Common myeloid progenitor, CD34-positive (primary cell): ENCODE measurements at regions not wholly inside any gene's neighbourhood (a gene's known extent, or its start where the extent isn't known, plus 50 kb on each side); places are given as distances from the start of the nearest gene placed in this dataset.

Source experiments
- CTCF ChIA-PET: fragments of 350-600 bp; sonication (Branson Sonifier 250); formaldehyde crosslinking; loops from one replicate; lab custom pipeline; 2021; ENCODE audit warnings: antibody characterized with exemption; lab: Charles Lee
- POLR2A ChIA-PET: fragments of 350-600 bp; sonication (Branson Sonifier 250); formaldehyde crosslinking; loops from one replicate; lab custom pipeline; 2021; ENCODE audit warnings: antibody characterized with exemption; lab: Charles Lee
- DNase-seq, 3 donors: peaks; one replicate each; pipeline versions ENCODE4 v3.0.0 to v3.0.0-alpha.2; 2013
- H3K27ac ChIP-seq, 2 experiments: 1 replicate in 1 of 2; 2 replicates in 1 of 2; pipeline ENCODE4 v1.7.0; 2013; ENCODE audit warnings: inconsistent platforms in 2 of 2, low read length in 2 of 2, mild to moderate bottlenecking in 2 of 2, low read depth in 1 of 2, moderate library complexity in 1 of 2; ENCODE audit not compliant: severe bottlenecking in 2 of 2, insufficient read depth in 1 of 2, poor library complexity in 1 of 2
- H3K27me3 ChIP-seq, 5 experiments: replicated peaks in 2 of 5; 1 replicate in 3 of 5; 2 replicates in 2 of 5; pipeline versions ENCODE4 v1.6.1 to v1.7.0; 2013; ENCODE audit warnings: low read length in 4 of 5, mild to moderate bottlenecking in 2 of 5, moderate library complexity in 2 of 5, inconsistent platforms in 1 of 5; ENCODE audit not compliant: insufficient read depth in 5 of 5, control insufficient read depth in 4 of 5
- H3K36me3 ChIP-seq, 4 experiments: 1 replicate in 2 of 4; 2 replicates in 2 of 4; pipeline versions ENCODE4 v1.6.1 to v1.7.0; 2013; ENCODE audit warnings: low read length in 3 of 4, control low read depth in 1 of 4, mild to moderate bottlenecking in 1 of 4; ENCODE audit not compliant: control insufficient read depth in 4 of 4, insufficient read depth in 4 of 4
- H3K4me1 ChIP-seq, 4 experiments: 1 replicate in 3 of 4; 2 replicates in 1 of 4; pipeline versions ENCODE4 v1.6.1 to v1.7.1; 2013; ENCODE audit warnings: low read length in 3 of 4, mild to moderate bottlenecking in 3 of 4, control low read depth in 1 of 4, inconsistent platforms in 1 of 4, moderate library complexity in 1 of 4; ENCODE audit not compliant: control insufficient read depth in 4 of 4, insufficient read depth in 4 of 4; ENCODE audit errors: control extremely low read depth in 1 of 4
- H3K4me3 ChIP-seq, 7 experiments: 1 replicate in 4 of 7; 2 replicates in 3 of 7; pipeline versions ENCODE4 v1.5.1 to v1.7.0; 2013; ENCODE audit warnings: mild to moderate bottlenecking in 7 of 7, low read length in 6 of 7, moderate library complexity in 6 of 7, inconsistent platforms in 2 of 7, low read depth in 2 of 7, control low read depth in 1 of 7; ENCODE audit not compliant: insufficient read depth in 4 of 7, control insufficient read depth in 1 of 7; ENCODE audit errors: extremely low read depth in 1 of 7
- H3K9me3 ChIP-seq, 5 experiments: 1 replicate in 4 of 5; 2 replicates in 1 of 5; pipeline versions ENCODE4 v1.6.1 to v1.7.1; 2013; ENCODE audit warnings: low read length in 4 of 5, mild to moderate bottlenecking in 2 of 5, inconsistent platforms in 1 of 5, low read depth in 1 of 5, moderate library complexity in 1 of 5; ENCODE audit not compliant: control insufficient read depth in 4 of 5, insufficient read depth in 2 of 5; ENCODE audit errors: control extremely low read depth in 1 of 5
- WGBS: methylation state at CpG from one replicate; pipeline ENCODE4 v1.1.5; 2013; ENCODE audit not compliant: insufficient coverage; 5-methylcytosine and 5-hydroxymethylcytosine counted together

DNA sequence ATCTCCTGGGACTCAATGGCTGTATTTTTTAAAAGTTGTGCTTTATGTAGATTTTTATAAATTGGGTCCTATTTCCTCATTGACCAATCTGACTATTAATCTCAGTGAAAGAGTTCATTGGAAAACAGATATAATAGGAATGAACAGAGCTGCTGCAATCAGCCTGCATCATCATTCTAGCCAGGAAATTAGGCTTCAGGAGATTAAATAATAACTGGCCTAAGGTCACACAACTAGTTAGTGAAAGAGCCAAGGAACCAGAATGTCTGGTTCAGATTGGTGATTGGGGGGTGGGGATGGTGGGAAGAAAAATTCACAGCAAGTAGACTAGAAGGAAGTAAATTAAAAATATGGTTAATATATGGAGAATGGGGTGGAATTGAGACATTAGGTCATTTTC, 180.9 kb upstream of the ROPN1 start:
- H3K27ac ChIP-seq = no peak overlapping the region
- no peaks in the 10 kb centered on the region for H3K4me1 ChIP-seq
- POLR2A ChIA-PET = no interaction called here
- H3K27me3 ChIP-seq = peaks cover 0 to 2% (median 0%) of the 10 kb centered on the region in 5 experiments
- CTCF ChIA-PET = no interaction called here
- no peak overlapping the region for H3K4me3 ChIP-seq
- no peaks in the 10 kb centered on the region for H3K36me3 ChIP-seq
- no peak for DNase-seq
- peaks cover 0 to 2% (median 0%) of the 10 kb centered on the region in 5 experiments for H3K9me3 ChIP-seq

DNA sequence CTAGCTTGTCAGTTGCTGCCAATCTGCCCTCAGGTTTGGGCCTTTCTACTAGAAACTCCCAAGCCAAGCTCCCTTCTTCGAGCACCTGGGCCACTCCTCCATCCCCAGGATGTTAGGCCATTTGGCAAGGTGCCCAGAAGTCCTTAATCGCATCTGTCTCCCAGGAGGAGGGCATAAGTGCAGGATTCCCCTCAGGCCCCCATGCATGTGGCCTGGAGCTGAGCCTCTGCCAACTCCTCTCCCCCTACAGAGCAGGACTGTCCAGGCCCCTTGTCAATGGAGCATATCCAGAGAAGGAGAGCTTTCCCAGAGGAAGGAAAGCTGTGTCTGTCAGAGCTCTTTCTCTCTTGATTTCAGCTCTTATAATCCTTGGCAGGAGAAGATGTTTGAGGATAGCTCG, 182.6 kb upstream of the ROPN1 start:
- Histone ChIP-seq H3K36me3 (no peaks in the 10 kb centered on the region), H3K27me3 (peaks cover 0 to under 1% (median 0%) of the 10 kb centered on the region in 5 experiments), H3K9me3 (no peaks in the 10 kb centered on the region), H3K4me3 (no peak overlapping the region), H3K27ac (no peak overlapping the region), H3K4me1 (no peaks in the 10 kb centered on the region)
- DNase-seq = no peak
- ChIA-PET POLR2A (no interaction called here), CTCF (no interaction called here)
- 100% methylated on average over 2 of the region's 3 CpGs for WGBS

- no peak overlapping the region for H3K4me3 ChIP-seq
- WGBS = 96% methylated on average over 22 of the region's 27 CpGs
Observed at GRCh38 chr3:124174910-124175874, 183.3 kb upstream of the ROPN1 start.

GRCh38 chr3:124177071-124177470, 185.1 kb upstream of the ROPN1 start:
- Histone ChIP-seq H3K4me3 (no peak overlapping the region), H3K27ac (no peak overlapping the region), H3K9me3 (no peaks in the 10 kb centered on the region), H3K36me3 (no peaks in the 10 kb centered on the region), H3K4me1 (no peaks in the 10 kb centered on the region), H3K27me3 (peaks cover 0 to 6% (median 0%) of the 10 kb centered on the region in 5 experiments)
- 100% methylated on average over 2 of the region's 2 CpGs for WGBS
- DNase-seq = no peak
- CTCF ChIA-PET = no interaction called here
- POLR2A ChIA-PET = no interaction called here

More at GRCh38 chr3:124174910-124175874, 183.3 kb upstream of the ROPN1 start:
- no peaks in the 10 kb centered on the region for H3K9me3 ChIP-seq
- H3K27ac ChIP-seq = no peak overlapping the region
- no peak for DNase-seq
- peaks cover 0 to 1% (median 0%) of the 10 kb centered on the region in 5 experiments for H3K27me3 ChIP-seq
- POLR2A ChIA-PET = no interaction called here
- no peaks in the 10 kb centered on the region for H3K4me1 ChIP-seq
- no peaks in the 10 kb centered on the region for H3K36me3 ChIP-seq
- CTCF ChIA-PET = no interaction called here

- CTCF ChIA-PET = no interaction called here
- H3K27me3 ChIP-seq = peaks cover 0 to 6% (median 0%) of the 10 kb centered on the region in 5 experiments
- H3K4me3 ChIP-seq = no peak overlapping the region
- POLR2A ChIA-PET = no interaction called here
- no CpG with 5 or more reads among the region's 3 CpGs for WGBS
- H3K36me3 ChIP-seq = no peaks in the 10 kb centered on the region
- peaks cover 0 to 2% (median 0%) of the 10 kb centered on the region in 5 experiments for H3K9me3 ChIP-seq
- no peaks in the 10 kb centered on the region for H3K4me1 ChIP-seq
- H3K27ac ChIP-seq = no peak overlapping the region
- no peak for DNase-seq
Observed at GRCh38 chr3:124178531-124178930, 186.6 kb upstream of the ROPN1 start.

DNA sequence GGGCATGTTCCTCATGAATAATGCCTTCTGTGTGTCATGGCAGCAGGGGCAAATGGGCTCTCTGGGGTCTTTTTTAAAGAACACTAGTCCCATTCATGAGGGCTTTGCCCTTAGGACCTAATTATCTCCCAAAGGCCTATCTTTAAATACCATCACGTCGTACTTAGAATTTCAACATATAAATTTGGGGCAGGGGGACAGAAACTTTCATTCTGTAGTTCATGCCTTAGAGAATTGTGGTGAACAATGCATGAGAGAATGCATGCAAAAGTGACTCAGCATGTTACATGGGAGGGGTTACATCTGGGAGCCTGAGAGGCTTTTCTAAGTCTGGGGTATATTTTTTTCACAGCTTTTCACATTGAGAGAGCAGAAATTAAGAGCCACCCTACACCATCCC, 208.5 kb upstream of the ROPN1 start:
- CTCF ChIA-PET = no interaction called here
- DNase-seq = no peak
- no CpG with 5 or more reads among the region's 2 CpGs for WGBS
- Histone ChIP-seq H3K4me1 (no peaks in the 10 kb centered on the region), H3K27me3 (peaks cover 0 to 23% (median 14%) of the 10 kb centered on the region in 5 experiments), H3K27ac (no peak overlapping the region), H3K4me3 (no peak overlapping the region), H3K9me3 (no peaks in the 10 kb centered on the region), H3K36me3 (no peaks in the 10 kb centered on the region)
- POLR2A ChIA-PET = no interaction called here

DNA sequence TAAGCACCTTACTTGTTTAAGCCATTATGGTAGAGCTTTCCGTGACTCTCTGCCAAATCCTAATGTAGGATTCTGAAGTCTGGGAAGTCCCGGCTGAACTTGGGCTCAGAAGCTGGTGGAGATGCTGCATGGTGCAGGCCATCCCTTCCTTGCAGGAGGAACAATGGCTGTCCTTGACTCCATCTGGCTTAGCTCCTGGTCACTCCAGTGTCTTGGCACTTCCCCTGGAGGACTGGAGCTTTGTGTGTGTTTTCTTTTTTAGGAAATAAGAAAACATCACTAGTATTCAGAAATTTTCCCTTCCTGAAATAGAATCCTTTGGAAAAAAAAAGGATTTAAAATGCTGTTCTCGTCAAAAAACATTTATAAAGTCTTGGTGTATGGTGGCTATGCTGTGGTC, 209.3 kb upstream of the ROPN1 start:
- Histone ChIP-seq H3K36me3 (no peaks in the 10 kb centered on the region), H3K4me3 (no peak overlapping the region), H3K9me3 (no peaks in the 10 kb centered on the region), H3K27me3 (peaks cover 0 to 23% (median 14%) of the 10 kb centered on the region in 5 experiments), H3K27ac (no peak overlapping the region), H3K4me1 (no peaks in the 10 kb centered on the region)
- WGBS = 96% methylated on average over 3 of the region's 3 CpGs
- ChIA-PET CTCF (no interaction called here), POLR2A (no interaction called here)
- DNase-seq = no peak
